CD4-positive, alpha-beta T cell treated with Interleukin-4 for 1 hour (primary cell): ENCODE measurements at regions not wholly inside any gene's neighbourhood (a gene's known extent, or its start where the extent isn't known, plus 50 kb on each side); places are given as distances from the start of the nearest gene placed in this dataset.

Experiments used
- DNase-seq, 2 donors: peaks; one replicate each; pipeline ENCODE4 v3.0.0-alpha.2; 2020 to 2022

- peak; percentile 45 to 77 for DNase-seq
These were observed 57.2 kb upstream of the UBE2E1 start for GRCh38 chr3:23748398-23749110.

GRCh38 chr3:23749609-23750008 lies 56.1 kb upstream of the UBE2E1 start:
- DNase-seq, result no peak

GRCh38 chr3:23750573-23751210 lies 55.1 kb upstream of the UBE2E1 start:
- DNase-seq, result no peak

- no peak for DNase-seq
These were observed 54.5 kb upstream of the UBE2E1 start for GRCh38 chr3:23751212-23751723.

GRCh38 chr3:23752126-23752525 lies 53.6 kb upstream of the UBE2E1 start:
- DNase-seq, result no peak

- no peak for DNase-seq
These were observed 51.5 kb upstream of the UBE2E1 start for GRCh38 chr3:23754215-23754614.
